HEK293 (cell line): ENCODE measurements at regions not wholly inside any gene's neighbourhood (a gene's known extent, or its start where the extent isn't known, plus 50 kb on each side); places are given as distances from the start of the nearest gene placed in this dataset.

Source experiments
- CTCF ChIA-PET: fragments of 350-600 bp; formaldehyde crosslinking; extraction: SDS; loops from one replicate; lab custom pipeline; 2021; ENCODE audit warnings: antibody characterized with exemption; lab: Yijun Ruan, JAX
- POLR2A ChIA-PET: fragments of 300-600 bp; formaldehyde crosslinking; extraction: SDS; loops from one replicate; lab custom pipeline; 2020; ENCODE audit warnings: antibody characterized with exemption, inconsistent platforms; lab: Yijun Ruan, JAX
- H3K27ac ChIP-seq: fragments of 200-500 bp; sonication (Bioruptor generic); 2 replicates; pipeline ENCODE4 v1.5.1; 2014; ENCODE audit warnings: low read depth, low read length, control low read depth, inconsistent platforms; ENCODE audit errors: extremely low read depth
- H3K36me3 ChIP-seq, 2 experiments: fragments of 200-500 bp in 1 of 2; sonication (Bioruptor generic) in 1 of 2; 1 replicate in 1 of 2; 2 replicates in 1 of 2; pipeline ENCODE4 v1.5.1; 2014 to 2017; ENCODE audit warnings: inconsistent platforms in 2 of 2, low read length in 2 of 2; ENCODE audit not compliant: control insufficient read depth in 2 of 2, insufficient read depth in 1 of 2
- H3K4me1 ChIP-seq: fragments of 200-500 bp; sonication (Bioruptor generic); 2 replicates; pipeline ENCODE4 v1.5.1; 2014; ENCODE audit warnings: mild to moderate bottlenecking, low read length, inconsistent platforms; ENCODE audit not compliant: control insufficient read depth, insufficient read depth
- H3K4me3 ChIP-seq: 2 replicates; pipeline ENCODE4 v1.5.1; 2011; ENCODE audit warnings: low read depth, mild to moderate bottlenecking, control low read depth, low read length, moderate library complexity
- H3K9me3 ChIP-seq: fragments of 200-500 bp; sonication (Bioruptor generic); 2 replicates; pipeline ENCODE4 v1.5.1; 2014; ENCODE audit warnings: low read depth, low read length, inconsistent platforms; ENCODE audit not compliant: control insufficient read depth, insufficient read depth
- MZF1 ChIP-seq: fragments of 450-650 bp; formaldehyde crosslinking; IDR thresholded peaks from 2 replicates; pipeline ENCODE4 v1.5.1; 2017; ENCODE audit warnings: missing biosample characterization, missing genetic modification characterization, borderline replicate concordance
- OSR2 ChIP-seq: fragments of 450-650 bp; formaldehyde crosslinking; IDR thresholded peaks from 2 replicates; pipeline ENCODE4 v1.5.1; 2016; ENCODE audit warnings: missing biosample characterization, missing genetic modification characterization
- PRDM6 ChIP-seq: fragments of 450-650 bp; formaldehyde crosslinking; IDR thresholded peaks from 2 replicates; pipeline ENCODE4 v1.5.1; 2017; ENCODE audit warnings: missing biosample characterization, missing genetic modification characterization
- REPIN1 ChIP-seq: fragments of 450-650 bp; formaldehyde crosslinking; IDR thresholded peaks from 2 replicates; pipeline ENCODE4 v1.5.1; 2017; ENCODE audit warnings: missing biosample characterization, missing genetic modification characterization, low read depth
- WT1 ChIP-seq: fragments of 450-650 bp; formaldehyde crosslinking; IDR thresholded peaks from 2 replicates; pipeline ENCODE4 v1.5.1; 2016; ENCODE audit warnings: missing biosample characterization, missing genetic modification characterization
- ZBTB17 ChIP-seq: fragments of 450-650 bp; formaldehyde crosslinking; IDR thresholded peaks from 2 replicates; pipeline ENCODE4 v1.5.1; 2016; ENCODE audit warnings: missing biosample characterization, missing genetic modification characterization
- ZBTB20 ChIP-seq: fragments of 450-650 bp; formaldehyde crosslinking; IDR thresholded peaks from 2 replicates; pipeline ENCODE4 v1.5.1; 2016; ENCODE audit warnings: missing biosample characterization, missing genetic modification characterization
- ZBTB49 ChIP-seq: fragments of 450-650 bp; formaldehyde crosslinking; IDR thresholded peaks from 2 replicates; pipeline ENCODE4 v1.5.1; 2016; ENCODE audit warnings: missing biosample characterization, missing genetic modification characterization, low read depth
- ZBTB7A ChIP-seq: fragments of 450-650 bp; formaldehyde crosslinking; IDR thresholded peaks from 2 replicates; pipeline ENCODE4 v1.5.1; 2016; ENCODE audit warnings: low read depth, missing biosample characterization, missing genetic modification characterization
- ZFHX2 ChIP-seq: fragments of 450-650 bp; formaldehyde crosslinking; conservative IDR thresholded peaks from 2 replicates; pipeline ENCODE4 v1.5.1; 2016; ENCODE audit warnings: missing biosample characterization, missing genetic modification characterization
- ZNF10 ChIP-seq: fragments of 450-650 bp; formaldehyde crosslinking; IDR thresholded peaks from 2 replicates; pipeline ENCODE4 v1.5.1; 2017; ENCODE audit warnings: missing biosample characterization, missing genetic modification characterization
- ZNF221 ChIP-seq: fragments of 450-650 bp; formaldehyde crosslinking; IDR thresholded peaks from 2 replicates; pipeline ENCODE4 v1.5.1; 2017; ENCODE audit warnings: missing biosample characterization, missing genetic modification characterization, borderline replicate concordance
- ZNF26 ChIP-seq: fragments of 450-650 bp; formaldehyde crosslinking; IDR thresholded peaks from 2 replicates; pipeline ENCODE4 v1.5.1; 2016; ENCODE audit warnings: missing biosample characterization, missing genetic modification characterization
- ZNF324 ChIP-seq: fragments of 450-650 bp; formaldehyde crosslinking; IDR thresholded peaks from 2 replicates; pipeline ENCODE4 v1.5.1; 2016; ENCODE audit warnings: missing biosample characterization, missing genetic modification characterization
- ZNF354C ChIP-seq: fragments of 450-650 bp; formaldehyde crosslinking; IDR thresholded peaks from 2 replicates; pipeline ENCODE4 v1.5.1; 2016; ENCODE audit warnings: missing biosample characterization, missing genetic modification characterization, low read depth, borderline replicate concordance
- ZNF423 ChIP-seq: fragments of 450-650 bp; formaldehyde crosslinking; IDR thresholded peaks from 2 replicates; pipeline ENCODE4 v1.5.1; 2016; ENCODE audit warnings: missing biosample characterization, missing genetic modification characterization
- ZNF501 ChIP-seq: fragments of 450-650 bp; formaldehyde crosslinking; IDR thresholded peaks from 2 replicates; pipeline ENCODE4 v1.5.1; 2016; ENCODE audit warnings: missing biosample characterization, missing genetic modification characterization
- ZNF654 ChIP-seq: fragments of 450-650 bp; formaldehyde crosslinking; IDR thresholded peaks from 2 replicates; pipeline ENCODE4 v1.5.1; 2016; ENCODE audit warnings: low read depth, missing biosample characterization, missing genetic modification characterization
- ZNF707 ChIP-seq: fragments of 450-650 bp; formaldehyde crosslinking; IDR thresholded peaks from 2 replicates; pipeline ENCODE4 v1.5.1; 2016; ENCODE audit warnings: missing biosample characterization, missing genetic modification characterization
- ZNF843 ChIP-seq: fragments of 450-650 bp; formaldehyde crosslinking; IDR thresholded peaks from 2 replicates; pipeline ENCODE4 v1.5.1; 2016; ENCODE audit warnings: missing biosample characterization, missing genetic modification characterization
- TF ChIP-seq, protein P1 (sequence below): fragments of 450-650 bp; formaldehyde crosslinking; IDR thresholded peaks from 2 replicates; pipeline ENCODE4 v1.5.1; 2016; ENCODE audit warnings: missing biosample characterization, missing genetic modification characterization
- TF ChIP-seq, protein P2 (sequence below): fragments of 450-650 bp; formaldehyde crosslinking; IDR thresholded peaks from 2 replicates; pipeline ENCODE4 v1.5.1; 2016; ENCODE audit warnings: missing biosample characterization, missing genetic modification characterization

DNA sequence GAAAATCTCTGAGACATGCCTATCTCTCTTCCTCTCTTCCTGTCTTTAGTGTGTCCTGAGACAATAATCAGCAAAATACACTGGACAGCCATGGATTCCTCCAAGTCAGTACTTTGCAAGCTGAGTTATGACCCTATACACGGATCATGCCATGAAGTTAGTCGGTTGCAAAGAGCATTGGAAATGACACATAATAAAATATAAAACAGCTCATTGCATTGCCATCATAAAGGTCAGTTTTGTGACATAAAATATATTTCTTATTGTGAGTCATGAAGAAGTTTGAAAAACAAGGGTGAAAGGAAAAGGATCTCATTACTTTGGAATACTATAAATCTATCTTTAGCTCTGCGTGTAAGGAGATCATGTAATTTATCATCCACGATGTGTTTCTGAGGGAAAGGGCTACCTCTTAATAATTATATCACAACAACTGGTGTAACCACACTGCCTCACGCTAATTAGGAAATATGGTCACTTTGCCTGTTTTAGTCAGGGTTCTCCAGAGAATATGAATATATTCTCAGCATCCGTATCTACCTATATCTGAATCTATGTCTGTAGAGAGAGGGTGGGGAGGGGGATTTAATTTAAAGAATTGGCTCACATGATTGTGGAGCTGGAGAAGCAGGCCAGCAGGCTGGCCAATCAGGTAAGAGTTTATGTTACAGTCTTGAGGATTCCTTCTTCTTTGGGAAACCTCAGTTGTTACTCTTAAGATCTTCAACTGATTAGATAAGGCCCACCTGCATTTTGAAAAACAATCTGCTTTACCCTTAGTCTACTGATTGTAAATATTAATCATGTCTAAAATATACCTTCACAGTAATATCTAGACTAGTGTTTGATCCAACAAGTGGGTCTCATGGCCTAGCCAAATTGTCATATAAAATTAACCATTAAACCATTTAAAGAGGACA lies 198.8 kb downstream of the FAT3 start:
- H3K36me3 ChIP-seq: no peaks in the 10 kb centered on the region
- CTCF ChIA-PET: interaction anchor here (0.6 kb wide), 2 partner anchors 271 to 431 kb away, joined by 3 read pairs; no protein-coding TSS in a partner anchor
- POLR2A ChIA-PET: no interaction called here

GRCh38 chr11:92424281-92424680 lies 199.7 kb downstream of the FAT3 start:
- Histone ChIP-seq H3K4me3 (no peak overlapping the region), H3K27ac (no peak overlapping the region), H3K4me1 (no peaks in the 10 kb centered on the region), H3K9me3 (no peaks in the 10 kb centered on the region), H3K36me3 (no peaks in the 10 kb centered on the region)
- ChIA-PET POLR2A (no interaction called here), CTCF (interaction anchor here (0.6 kb wide), 1 partner anchor 430 kb away, joined by 3 read pairs; no protein-coding TSS in a partner anchor)
- TF ChIP-seq, protein P1, sequence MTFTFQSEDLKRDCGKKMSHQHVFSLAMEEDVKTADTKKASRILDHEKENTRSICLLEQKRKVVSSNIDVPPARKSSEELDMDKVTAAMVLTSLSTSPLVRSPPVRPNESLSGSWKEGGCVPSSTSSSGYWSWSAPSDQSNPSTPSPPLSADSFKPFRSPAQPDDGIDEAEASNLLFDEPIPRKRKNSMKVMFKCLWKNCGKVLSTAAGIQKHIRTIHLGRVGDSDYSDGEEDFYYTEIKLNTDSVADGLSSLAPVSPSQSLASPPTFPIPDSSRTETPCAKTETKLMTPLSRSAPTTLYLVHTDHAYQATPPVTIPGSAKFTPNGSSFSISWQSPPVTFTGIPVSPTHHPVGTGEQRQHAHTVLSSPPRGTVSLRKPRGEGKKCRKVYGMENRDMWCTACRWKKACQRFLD (tag by site-specific recombination): no peak
- TF ChIP-seq OSR2 (tag by site-specific recombination) (no peak), ZNF843 (tag by site-specific recombination) (no peak), ZNF354C (tag by site-specific recombination) (no peak), PRDM6 (tag by site-specific recombination) (no peak), ZNF501 (no peak), ZBTB20 (tag by site-specific recombination) (no peak), ZNF221 (tag by site-specific recombination) (no peak), REPIN1 (tag by site-specific recombination) (no peak)

More for the DNA sequence above, 198.8 kb downstream of the FAT3 start:
- Histone ChIP-seq H3K27ac (no peak overlapping the region), H3K9me3 (no peaks in the 10 kb centered on the region), H3K4me3 (no peak overlapping the region), H3K4me1 (no peaks in the 10 kb centered on the region)
- TF ChIP-seq, protein P2, sequence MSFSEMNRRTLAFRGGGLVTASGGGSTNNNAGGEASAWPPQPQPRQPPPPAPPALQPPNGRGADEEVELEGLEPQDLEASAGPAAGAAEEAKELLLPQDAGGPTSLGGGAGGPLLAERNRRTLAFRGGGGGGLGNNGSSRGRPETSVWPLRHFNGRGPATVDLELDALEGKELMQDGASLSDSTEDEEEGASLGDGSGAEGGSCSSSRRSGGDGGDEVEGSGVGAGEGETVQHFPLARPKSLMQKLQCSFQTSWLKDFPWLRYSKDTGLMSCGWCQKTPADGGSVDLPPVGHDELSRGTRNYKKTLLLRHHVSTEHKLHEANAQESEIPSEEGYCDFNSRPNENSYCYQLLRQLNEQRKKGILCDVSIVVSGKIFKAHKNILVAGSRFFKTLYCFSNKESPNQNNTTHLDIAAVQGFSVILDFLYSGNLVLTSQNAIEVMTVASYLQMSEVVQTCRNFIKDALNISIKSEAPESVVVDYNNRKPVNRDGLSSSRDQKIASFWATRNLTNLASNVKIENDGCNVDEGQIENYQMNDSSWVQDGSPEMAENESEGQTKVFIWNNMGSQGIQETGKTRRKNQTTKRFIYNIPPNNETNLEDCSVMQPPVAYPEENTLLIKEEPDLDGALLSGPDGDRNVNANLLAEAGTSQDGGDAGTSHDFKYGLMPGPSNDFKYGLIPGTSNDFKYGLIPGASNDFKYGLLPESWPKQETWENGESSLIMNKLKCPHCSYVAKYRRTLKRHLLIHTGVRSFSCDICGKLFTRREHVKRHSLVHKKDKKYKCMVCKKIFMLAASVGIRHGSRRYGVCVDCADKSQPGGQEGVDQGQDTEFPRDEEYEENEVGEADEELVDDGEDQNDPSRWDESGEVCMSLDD: no peak
- peak; percentile 94 for TF ChIP-seq ZNF10 (tag by site-specific recombination)

DNA sequence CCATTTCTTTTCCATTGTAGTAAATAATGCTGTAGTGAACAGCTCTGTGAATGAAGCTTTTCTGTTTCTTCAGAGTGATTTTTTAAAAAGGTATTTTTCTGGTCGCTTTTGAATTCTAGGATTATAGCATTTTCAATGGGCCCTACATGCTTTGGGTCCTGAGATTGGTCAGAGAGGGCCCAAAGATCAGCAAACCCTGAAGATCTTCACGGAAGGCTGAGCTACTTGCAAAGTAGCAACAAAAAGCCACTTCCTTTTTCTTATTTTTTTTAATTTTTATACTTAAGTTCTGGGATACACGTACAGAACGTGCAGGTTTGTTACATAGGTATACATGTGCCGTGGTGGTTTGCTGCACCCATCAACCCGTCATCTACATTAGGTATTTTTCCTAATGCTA lies 200.5 kb downstream of the FAT3 start:
- H3K27ac ChIP-seq: no peak overlapping the region
- ChIA-PET POLR2A (no interaction called here), CTCF (no interaction called here)
- H3K9me3 ChIP-seq: no peaks in the 10 kb centered on the region
- H3K4me3 ChIP-seq: no peak overlapping the region
- H3K4me1 ChIP-seq: no peaks in the 10 kb centered on the region
- H3K36me3 ChIP-seq: no peaks in the 10 kb centered on the region
- TF ChIP-seq ZNF324 (no peak), ZNF654 (tag by site-specific recombination) (no peak), ZNF423 (no peak), ZNF707 (tag by site-specific recombination) (no peak), WT1 (no peak), ZFHX2 (tag by site-specific recombination) (no peak), ZBTB17 (no peak), ZBTB7A (no peak), MZF1 (tag by site-specific recombination) (no peak), ZBTB49 (no peak), ZNF26 (tag by site-specific recombination) (no peak)
